ENCODE measurements at regions not wholly inside any gene's neighbourhood (a gene's known extent, or its start where the extent isn't known, plus 50 kb on each side); places are given as distances from the start of the nearest gene placed in this dataset.

DNA sequence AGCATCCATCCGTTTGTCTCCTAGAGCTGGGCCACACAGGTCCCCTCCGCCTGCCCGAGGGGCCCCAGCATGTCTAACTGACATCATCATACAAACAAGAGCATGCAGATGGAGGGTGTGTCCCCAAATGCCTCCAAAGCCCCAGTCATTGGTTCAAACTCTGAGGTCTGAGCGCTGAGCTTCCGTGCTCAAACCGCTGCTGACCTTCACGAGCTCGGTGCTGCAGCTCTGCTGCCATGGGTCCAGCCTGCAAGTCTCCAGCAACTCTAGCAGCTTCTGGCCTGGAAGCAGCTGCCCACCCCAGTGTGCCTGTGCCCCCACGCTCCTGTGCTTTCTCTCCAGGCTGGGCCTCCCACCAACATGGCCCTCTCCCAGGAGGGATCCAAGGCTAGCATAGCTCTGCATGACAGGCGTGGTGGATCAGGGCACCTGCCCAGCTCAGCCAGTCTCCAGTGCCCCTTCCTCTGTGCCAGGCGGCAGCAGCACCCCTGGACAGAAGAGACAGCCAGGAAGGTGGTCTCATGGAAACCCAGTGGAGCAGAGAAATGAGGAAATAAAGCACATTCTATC, 131.6 kb upstream of the PMEPA1 start:
- TF ChIP-seq POLR2A (IDR thresholded peaks at IDR 0.05; ENCODE audit: low read depth, low read length): no peak
- FAIRE-seq (no peak), DNase-seq (ENCODE audit: insufficient read length, low spot score) (no peak)

DNA sequence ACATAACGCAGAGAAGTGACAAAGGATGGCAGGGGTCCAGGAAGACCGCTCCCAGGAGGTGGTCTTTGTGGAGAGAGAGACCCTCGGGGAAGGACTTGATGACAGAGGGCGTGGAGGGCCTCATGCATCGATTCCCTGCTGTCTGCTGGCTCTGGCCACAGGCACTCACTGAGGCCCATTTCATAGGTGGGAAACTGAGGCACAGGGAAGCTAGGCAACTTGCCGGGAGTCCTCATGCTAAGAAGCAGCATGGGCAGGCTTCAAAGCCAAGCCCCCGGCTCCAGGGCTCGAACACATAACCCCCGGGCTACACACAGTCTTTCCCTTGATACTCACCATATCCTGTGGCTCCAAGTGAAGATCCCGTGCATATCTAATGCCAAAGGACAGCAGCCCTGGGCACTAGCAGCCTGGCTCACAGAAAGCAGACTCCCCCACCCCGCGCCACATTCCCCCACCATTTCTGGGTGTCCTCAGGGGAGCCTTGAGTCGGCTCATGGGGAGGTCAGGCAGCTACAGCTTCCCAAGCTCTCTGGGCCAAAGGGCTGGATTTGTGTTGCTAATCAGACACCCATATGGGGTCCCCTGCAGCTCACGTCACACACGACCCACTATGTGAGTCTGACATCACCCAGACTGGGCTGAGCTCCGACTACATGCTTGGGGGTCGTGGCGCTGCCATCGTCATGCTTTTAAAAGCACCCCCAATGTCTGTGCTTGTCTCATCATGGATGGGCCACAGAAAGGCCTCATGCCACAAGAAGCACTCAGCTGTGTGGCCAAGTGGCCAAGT, 130.9 kb upstream of the PMEPA1 start:
- FAIRE-seq: no peak
- no peak for DNase-seq (ENCODE audit: insufficient read length, low spot score)
- TF ChIP-seq POLR2A (IDR thresholded peaks at IDR 0.05; ENCODE audit: low read depth, low read length): no peak

DNA sequence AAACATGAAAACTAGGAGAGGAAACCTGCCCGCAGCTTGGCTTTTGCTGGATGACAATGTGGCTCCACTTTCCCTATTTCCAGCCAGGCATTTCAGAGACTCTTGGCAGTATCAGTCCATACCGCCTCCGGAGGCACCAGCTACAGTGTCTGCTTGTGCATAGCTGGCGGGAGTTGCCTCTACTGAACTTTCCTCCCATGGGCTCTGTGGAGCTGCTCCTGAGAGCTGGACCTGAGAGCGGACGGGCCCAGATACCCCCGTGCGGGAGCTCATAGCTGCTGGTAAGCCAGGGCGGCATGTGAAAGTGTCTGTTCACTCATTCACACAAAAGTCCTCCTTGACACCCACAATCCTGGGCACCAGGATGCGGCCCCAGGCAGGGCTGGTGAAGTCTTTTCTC, 130.3 kb upstream of the PMEPA1 start:
- FAIRE-seq (no peak), DNase-seq (ENCODE audit: insufficient read length, low spot score) (no peak)
- no peak for TF ChIP-seq POLR2A (IDR thresholded peaks at IDR 0.05; ENCODE audit: low read depth, low read length)

DNA sequence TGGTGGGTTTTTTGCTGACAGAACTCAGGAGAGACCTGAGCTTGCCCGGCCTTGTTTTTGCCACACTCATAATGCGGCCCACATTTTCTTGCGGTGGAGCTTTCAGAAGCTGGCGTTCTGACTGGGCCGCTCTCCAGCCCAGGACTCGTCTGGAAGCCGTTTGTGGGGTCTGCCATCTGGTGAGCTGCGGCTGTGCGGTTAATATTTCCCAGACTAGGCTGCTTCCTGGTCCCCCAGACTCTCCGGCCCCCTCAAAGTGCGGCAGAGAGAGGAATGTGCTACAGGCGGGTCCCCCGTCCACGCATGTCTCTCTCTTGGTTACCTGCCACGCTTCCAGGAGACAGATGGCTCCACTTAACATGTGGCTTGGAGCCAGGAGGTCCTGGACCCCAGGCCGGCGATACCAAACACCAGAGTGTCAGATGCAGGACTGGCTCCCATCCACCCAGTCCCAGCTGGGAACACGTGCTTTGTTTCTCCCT, 128.9 kb upstream of the PMEPA1 start:
- DNase-seq (ENCODE audit: insufficient read length, low spot score) (no peak), FAIRE-seq (no peak)
- TF ChIP-seq POLR2A (IDR thresholded peaks at IDR 0.05; ENCODE audit: low read depth, low read length): no peak

DNA sequence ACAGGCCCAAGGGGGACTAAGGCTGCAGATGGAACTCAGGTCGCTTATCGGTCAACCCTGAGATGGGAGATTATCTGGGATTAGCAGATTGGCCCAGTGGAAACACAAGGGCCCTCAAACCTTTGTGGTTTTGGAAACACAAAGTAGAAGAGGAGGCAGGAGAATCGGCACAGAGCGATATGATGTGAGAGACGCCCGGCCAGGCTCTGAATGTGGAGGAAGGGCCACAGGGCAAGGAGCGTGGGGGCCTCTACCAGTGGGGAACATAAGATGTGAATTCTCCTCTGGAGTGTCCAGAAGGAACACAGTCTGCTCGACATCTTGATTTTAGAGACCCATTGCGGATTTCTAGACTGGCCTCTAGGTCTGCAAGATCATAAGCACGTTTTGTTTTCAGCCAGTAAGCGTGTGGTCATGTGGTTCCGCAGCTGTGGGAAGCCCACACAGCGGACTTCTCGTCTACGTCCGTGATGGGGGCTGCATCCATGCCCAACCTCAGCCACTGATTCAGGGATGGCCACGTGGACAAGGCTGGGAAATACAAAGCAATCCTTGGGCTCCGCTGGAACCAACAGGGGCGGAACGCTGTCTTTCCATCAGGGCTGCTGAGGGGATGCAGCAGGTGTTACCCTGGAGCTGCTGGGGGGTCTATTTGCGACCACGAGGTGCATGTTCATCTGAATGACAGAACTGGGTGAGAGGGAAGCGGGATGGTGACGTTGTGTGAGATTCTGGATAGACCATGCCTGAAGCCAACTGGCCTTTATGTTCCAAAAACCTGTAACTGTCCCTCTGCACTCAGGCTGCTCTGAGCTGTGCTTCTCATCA, 127.6 kb upstream of the PMEPA1 start:
- no peak for TF ChIP-seq POLR2A (IDR thresholded peaks at IDR 0.05; ENCODE audit: low read depth, low read length)
- no peak for FAIRE-seq

DNA sequence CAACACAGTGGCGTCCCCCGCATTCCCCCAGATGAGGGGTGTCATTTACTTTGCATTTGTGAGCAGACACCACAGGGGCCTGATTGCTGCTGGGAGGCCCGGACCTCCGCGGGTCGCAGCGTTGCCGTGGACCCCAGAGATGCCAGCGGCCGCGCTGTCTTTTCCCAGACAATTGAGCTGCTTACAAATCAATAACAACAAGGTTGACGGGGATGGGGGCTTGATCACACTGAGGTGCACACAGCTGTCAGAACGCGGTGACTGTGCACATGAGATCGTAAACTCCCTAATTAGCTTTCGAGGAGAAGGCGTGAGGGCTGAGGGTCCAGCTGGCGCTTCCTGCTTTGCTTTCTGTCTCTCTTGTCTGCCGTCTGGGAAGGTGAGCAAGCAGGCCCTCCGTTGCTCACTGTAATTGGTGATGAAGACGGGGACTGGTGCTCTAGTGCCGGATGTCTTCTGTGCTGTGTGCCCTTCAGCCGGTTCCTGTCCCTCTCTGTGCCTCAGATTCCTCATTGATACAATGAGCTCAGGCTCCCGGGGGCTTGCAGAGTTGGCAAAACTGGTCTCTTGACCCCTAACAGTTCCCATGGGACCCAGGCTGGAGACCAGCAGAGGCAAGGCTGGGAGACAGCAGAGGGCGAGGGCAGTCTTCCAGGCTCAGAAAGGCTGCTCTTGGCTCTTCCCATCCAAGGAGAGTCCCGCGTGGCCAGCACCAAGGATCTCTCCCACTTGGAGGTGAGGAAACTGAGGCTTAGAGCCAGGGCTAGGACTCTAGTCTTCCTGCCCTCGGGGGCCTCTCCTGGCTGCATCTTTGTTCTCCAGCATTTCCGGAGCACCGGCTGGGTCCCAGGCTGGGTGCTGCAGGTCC, 126.0 kb upstream of the PMEPA1 start:
- no peak for DNase-seq (ENCODE audit: insufficient read length, low spot score)
- no peak for TF ChIP-seq POLR2A (IDR thresholded peaks at IDR 0.05; ENCODE audit: low read depth, low read length)
- no peak for FAIRE-seq

More for the DNA sequence above, 127.6 kb upstream of the PMEPA1 start:
- DNase-seq (ENCODE audit: insufficient read length, low spot score): no peak

DNA sequence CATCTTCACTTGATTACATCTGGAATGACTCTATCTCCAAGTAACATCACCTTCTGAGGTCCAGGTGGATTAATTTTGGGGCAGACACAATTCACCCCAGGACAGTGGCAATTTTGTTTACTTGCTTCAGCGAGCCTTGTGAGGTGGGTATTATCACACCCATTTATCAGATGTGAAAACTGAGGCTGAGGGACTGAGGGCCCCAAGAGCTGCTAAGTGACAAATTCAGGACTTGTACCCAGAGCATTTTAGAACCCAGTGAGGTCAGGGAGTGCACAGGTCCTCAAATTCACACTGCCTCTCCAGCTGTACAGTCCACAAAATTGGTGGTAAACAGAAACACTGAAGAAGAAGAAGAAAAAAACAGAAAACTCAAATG, 125.2 kb upstream of the PMEPA1 start:
- FAIRE-seq: no peak
- no peak for DNase-seq (ENCODE audit: insufficient read length, low spot score)
- no peak for TF ChIP-seq POLR2A (IDR thresholded peaks at IDR 0.05; ENCODE audit: low read depth, low read length)

DNA sequence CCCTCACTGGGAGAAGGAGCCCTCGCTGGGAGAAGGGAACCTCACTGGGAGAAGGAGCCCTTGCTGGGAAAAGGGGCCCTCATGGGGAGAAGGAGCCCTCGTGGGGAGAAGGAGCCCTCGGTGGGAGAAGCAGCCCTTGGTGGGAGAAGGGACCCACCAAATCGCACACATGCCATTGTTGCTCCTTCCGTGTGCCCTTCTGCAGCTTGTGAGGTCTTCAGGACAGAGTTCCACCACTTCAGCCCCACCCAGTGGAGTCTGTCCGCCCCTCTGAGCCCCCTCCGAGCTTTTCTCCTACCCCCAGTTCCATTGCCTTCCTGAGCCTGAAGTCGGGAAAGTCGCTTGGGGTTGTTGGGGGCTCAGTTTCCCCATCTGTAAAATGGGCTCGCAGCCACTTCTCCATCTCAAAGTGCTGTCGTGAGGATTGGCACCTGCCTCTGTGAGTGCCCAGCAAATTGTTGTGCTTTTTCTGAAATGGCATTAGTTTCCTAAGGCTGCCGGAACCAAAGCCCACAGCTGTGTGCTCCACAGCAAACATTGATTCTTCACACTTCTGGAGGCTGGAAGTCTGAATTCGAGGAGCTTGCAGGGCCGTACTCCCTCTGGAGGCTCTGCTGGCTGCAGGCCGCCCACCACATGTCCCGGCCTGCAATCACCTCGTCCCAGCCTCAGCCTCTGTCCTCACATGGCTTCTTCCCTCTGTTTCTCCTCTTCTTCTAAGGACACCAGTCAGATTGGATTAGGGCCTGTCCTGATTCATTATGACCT, 124.7 kb upstream of the PMEPA1 start:
- FAIRE-seq (no peak), DNase-seq (ENCODE audit: insufficient read length, low spot score) (no peak)
- no peak for TF ChIP-seq POLR2A (IDR thresholded peaks at IDR 0.05; ENCODE audit: low read depth, low read length)

DNA sequence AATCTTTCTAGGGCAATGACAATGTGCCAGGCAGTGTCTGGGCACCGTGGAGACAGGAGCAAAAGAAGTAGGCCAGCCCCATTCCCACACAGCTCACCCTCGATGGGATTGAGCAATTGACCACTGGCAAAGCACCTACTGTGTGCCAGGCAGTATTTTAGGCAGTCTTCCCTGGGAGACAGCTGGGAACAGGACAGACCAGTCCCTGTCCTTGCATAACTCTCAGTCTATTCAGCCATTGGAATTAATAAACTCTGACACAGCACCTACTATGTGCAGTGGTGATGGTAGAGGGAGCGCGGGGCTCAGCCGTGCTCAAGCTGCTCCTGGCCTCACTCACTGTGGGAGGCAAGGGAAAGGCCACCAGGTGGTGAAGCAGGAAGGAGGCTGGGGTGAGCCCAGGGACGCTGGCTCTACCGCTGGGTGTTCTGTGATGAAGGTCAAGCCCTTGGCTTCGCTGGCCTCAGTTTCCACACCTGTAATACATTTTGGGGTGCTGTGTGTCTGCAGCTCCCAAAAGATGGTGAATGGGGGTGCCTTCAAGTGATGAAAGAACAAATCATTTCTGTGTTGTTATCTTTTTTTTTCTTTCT, 122.3 kb upstream of the PMEPA1 start:
- TF ChIP-seq POLR2A (IDR thresholded peaks at IDR 0.05; ENCODE audit: low read depth, low read length): no peak

DNA sequence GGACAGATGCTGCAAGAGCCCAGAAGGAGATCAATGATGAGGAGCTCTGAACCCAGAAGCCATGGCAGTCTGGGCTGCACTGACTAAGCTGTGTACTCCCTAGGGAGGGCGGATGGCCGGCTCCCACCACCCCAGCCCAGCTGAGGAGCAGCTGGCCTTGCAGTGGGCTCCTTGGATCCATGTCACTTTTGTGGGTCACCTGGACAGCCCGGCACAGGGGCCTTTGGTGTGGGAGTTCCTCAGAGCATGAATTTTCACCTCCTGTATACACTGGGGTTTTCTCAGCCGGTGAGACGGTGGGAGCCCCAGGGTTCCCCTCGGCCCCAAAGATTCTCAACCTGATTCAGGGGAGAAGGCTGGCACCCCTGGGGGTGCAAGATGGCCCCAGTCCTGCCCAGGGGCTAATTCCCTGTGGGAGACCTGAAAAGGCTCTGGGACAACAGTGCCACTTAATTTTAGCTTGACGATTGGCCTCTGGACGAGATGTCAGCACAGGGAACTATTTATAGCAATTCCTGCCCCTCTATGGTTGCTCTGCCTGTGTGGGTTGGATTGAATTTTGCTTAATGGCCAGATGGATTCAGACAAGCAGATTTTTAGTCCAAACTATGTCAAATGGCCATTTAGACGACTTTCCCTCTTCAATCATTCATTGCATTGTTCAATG, 121.6 kb upstream of the PMEPA1 start:
- DNase-seq (ENCODE audit: insufficient read length, low spot score): no peak
- no peak for FAIRE-seq
- TF ChIP-seq POLR2A (IDR thresholded peaks at IDR 0.05; ENCODE audit: low read depth, low read length): no peak

More for the DNA sequence above, 122.3 kb upstream of the PMEPA1 start:
- DNase-seq (ENCODE audit: insufficient read length, low spot score) (no peak), FAIRE-seq (no peak)

DNA sequence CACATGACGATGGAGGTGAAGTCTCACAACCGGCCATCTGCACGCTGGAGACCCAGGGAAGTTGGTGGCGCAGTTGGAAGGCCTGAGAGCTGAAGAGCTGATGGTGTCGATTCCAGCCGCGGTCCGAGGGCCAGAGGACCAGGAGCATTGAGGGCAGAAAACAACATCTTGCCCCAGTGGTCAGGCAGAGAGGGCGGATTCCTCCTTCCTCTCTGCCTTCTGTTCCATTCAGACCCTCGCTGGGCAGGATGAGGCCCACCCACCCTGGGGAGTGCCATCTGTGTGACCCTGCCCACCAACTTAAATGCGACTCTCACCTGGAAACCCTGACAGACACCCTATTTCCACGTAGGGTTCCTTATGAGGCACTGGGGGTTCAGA, 120.7 kb upstream of the PMEPA1 start:
- DNase-seq (ENCODE audit: insufficient read length, low spot score) (no peak), FAIRE-seq (no peak)
- TF ChIP-seq POLR2A (IDR thresholded peaks at IDR 0.05; ENCODE audit: low read depth, low read length): no peak

Measured in H54 (cell line).